ENCODE measurements at regions not wholly inside any gene's neighbourhood (a gene's known extent, or its start where the extent isn't known, plus 50 kb on each side); places are given as distances from the start of the nearest gene placed in this dataset.

DNA sequence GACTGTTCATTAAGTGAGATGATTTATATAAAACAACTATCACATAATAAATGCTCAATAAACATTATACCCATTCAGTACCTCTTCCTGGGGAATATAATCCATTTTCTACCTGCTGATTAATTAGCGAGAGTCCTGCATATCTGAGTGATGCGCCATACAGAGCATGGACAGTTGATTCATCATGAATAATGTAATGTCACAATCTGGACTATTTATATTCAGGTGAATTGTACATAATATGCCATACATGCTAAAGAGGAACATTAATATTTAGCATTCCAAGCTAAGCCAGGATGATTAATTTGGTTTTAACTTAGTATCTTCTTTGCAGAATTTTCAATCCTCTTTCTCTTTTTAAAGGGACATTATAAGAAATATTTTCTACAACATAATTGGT is 362.0 kb upstream of the XYLT1 start:
- TF ChIP-seq, protein P1, sequence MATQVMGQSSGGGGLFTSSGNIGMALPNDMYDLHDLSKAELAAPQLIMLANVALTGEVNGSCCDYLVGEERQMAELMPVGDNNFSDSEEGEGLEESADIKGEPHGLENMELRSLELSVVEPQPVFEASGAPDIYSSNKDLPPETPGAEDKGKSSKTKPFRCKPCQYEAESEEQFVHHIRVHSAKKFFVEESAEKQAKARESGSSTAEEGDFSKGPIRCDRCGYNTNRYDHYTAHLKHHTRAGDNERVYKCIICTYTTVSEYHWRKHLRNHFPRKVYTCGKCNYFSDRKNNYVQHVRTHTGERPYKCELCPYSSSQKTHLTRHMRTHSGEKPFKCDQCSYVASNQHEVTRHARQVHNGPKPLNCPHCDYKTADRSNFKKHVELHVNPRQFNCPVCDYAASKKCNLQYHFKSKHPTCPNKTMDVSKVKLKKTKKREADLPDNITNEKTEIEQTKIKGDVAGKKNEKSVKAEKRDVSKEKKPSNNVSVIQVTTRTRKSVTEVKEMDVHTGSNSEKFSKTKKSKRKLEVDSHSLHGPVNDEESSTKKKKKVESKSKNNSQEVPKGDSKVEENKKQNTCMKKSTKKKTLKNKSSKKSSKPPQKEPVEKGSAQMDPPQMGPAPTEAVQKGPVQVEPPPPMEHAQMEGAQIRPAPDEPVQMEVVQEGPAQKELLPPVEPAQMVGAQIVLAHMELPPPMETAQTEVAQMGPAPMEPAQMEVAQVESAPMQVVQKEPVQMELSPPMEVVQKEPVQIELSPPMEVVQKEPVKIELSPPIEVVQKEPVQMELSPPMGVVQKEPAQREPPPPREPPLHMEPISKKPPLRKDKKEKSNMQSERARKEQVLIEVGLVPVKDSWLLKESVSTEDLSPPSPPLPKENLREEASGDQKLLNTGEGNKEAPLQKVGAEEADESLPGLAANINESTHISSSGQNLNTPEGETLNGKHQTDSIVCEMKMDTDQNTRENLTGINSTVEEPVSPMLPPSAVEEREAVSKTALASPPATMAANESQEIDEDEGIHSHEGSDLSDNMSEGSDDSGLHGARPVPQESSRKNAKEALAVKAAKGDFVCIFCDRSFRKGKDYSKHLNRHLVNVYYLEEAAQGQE (IDR thresholded peaks at IDR 0.05; ENCODE audit: insufficient read depth in 1 of 2, low read depth in 2 of 2, low read length in 2 of 2) = no peak
- no peak for TF ChIP-seq SIN3A (IDR thresholded peaks at IDR 0.05; ENCODE audit: borderline replicate concordance, insufficient read depth, low read length)
- TF ChIP-seq POLR2AphosphoS5 (IDR thresholded peaks at IDR 0.05; ENCODE audit: low read depth, low read length) = no peak
- TF ChIP-seq TAF1 (IDR thresholded peaks at IDR 0.05; ENCODE audit: borderline replicate concordance, insufficient read depth, low read length) = no peak
